HEK293 (cell line): ENCODE measurements at regions not wholly inside any gene's neighbourhood (a gene's known extent, or its start where the extent isn't known, plus 50 kb on each side); places are given as distances from the start of the nearest gene placed in this dataset.

Experiments used
- CTCF ChIA-PET: fragments of 350-600 bp; formaldehyde crosslinking; extraction: SDS; loops from one replicate; lab custom pipeline; 2021; ENCODE audit warnings: antibody characterized with exemption; lab: Yijun Ruan, JAX
- POLR2A ChIA-PET: fragments of 300-600 bp; formaldehyde crosslinking; extraction: SDS; loops from one replicate; lab custom pipeline; 2020; ENCODE audit warnings: antibody characterized with exemption, inconsistent platforms; lab: Yijun Ruan, JAX
- H3K27ac ChIP-seq: fragments of 200-500 bp; sonication (Bioruptor generic); 2 replicates; pipeline ENCODE4 v1.5.1; 2014; ENCODE audit warnings: low read depth, low read length, control low read depth, inconsistent platforms; ENCODE audit errors: extremely low read depth
- H3K36me3 ChIP-seq, 2 experiments: fragments of 200-500 bp in 1 of 2; sonication (Bioruptor generic) in 1 of 2; 1 replicate in 1 of 2; 2 replicates in 1 of 2; pipeline ENCODE4 v1.5.1; 2014 to 2017; ENCODE audit warnings: inconsistent platforms in 2 of 2, low read length in 2 of 2; ENCODE audit not compliant: control insufficient read depth in 2 of 2, insufficient read depth in 1 of 2
- H3K4me1 ChIP-seq: fragments of 200-500 bp; sonication (Bioruptor generic); 2 replicates; pipeline ENCODE4 v1.5.1; 2014; ENCODE audit warnings: mild to moderate bottlenecking, low read length, inconsistent platforms; ENCODE audit not compliant: control insufficient read depth, insufficient read depth
- H3K4me3 ChIP-seq: 2 replicates; pipeline ENCODE4 v1.5.1; 2011; ENCODE audit warnings: low read depth, mild to moderate bottlenecking, control low read depth, low read length, moderate library complexity
- H3K9me3 ChIP-seq: fragments of 200-500 bp; sonication (Bioruptor generic); 2 replicates; pipeline ENCODE4 v1.5.1; 2014; ENCODE audit warnings: low read depth, low read length, inconsistent platforms; ENCODE audit not compliant: control insufficient read depth, insufficient read depth
- BCL11A ChIP-seq: fragments of 450-650 bp; formaldehyde crosslinking; IDR thresholded peaks from 2 replicates; pipeline ENCODE4 v1.5.1; 2016; ENCODE audit warnings: low read depth, missing biosample characterization, missing genetic modification characterization
- KLF10 ChIP-seq: fragments of 450-650 bp; IDR thresholded peaks from 2 replicates; pipeline ENCODE4 v1.5.1; 2018; ENCODE audit warnings: missing biosample characterization, mild to moderate bottlenecking, missing genetic modification characterization
- SP2 ChIP-seq: fragments of 450-650 bp; formaldehyde crosslinking; IDR thresholded peaks from 2 replicates; pipeline ENCODE4 v1.5.1; 2016; ENCODE audit warnings: missing biosample characterization, missing genetic modification characterization
- TRIM28 ChIP-seq: IDR thresholded peaks from 2 replicates; pipeline ENCODE4 v1.6.1; 2011; ENCODE audit warnings: low read length, control low read depth, borderline replicate concordance
- YY2 ChIP-seq: fragments of 450-650 bp; formaldehyde crosslinking; IDR thresholded peaks from 2 replicates; pipeline ENCODE4 v1.5.1; 2016; ENCODE audit warnings: missing biosample characterization, missing genetic modification characterization
- ZFP3 ChIP-seq: fragments of 450-650 bp; formaldehyde crosslinking; IDR thresholded peaks from 2 replicates; pipeline ENCODE4 v1.5.1; 2016; ENCODE audit warnings: low read depth, missing biosample characterization, missing genetic modification characterization
- ZFP69B ChIP-seq: fragments of 450-650 bp; formaldehyde crosslinking; IDR thresholded peaks from 2 replicates; pipeline ENCODE4 v1.5.1; 2016; ENCODE audit warnings: missing biosample characterization, missing genetic modification characterization
- ZNF16 ChIP-seq: fragments of 450-650 bp; formaldehyde crosslinking; IDR thresholded peaks from 2 replicates; pipeline ENCODE4 v1.5.1; 2016; ENCODE audit warnings: low read depth, missing biosample characterization, missing genetic modification characterization
- ZNF169 ChIP-seq: fragments of 450-650 bp; formaldehyde crosslinking; IDR thresholded peaks from 2 replicates; pipeline ENCODE4 v1.5.1; 2016; ENCODE audit warnings: missing biosample characterization, missing genetic modification characterization
- ZNF223 ChIP-seq: fragments of 450-650 bp; formaldehyde crosslinking; IDR thresholded peaks from 2 replicates; pipeline ENCODE4 v1.5.1; 2016; ENCODE audit warnings: missing biosample characterization, missing genetic modification characterization
- ZNF366 ChIP-seq: fragments of 450-650 bp; formaldehyde crosslinking; conservative IDR thresholded peaks from 2 replicates; pipeline ENCODE4 v1.5.1; 2016; ENCODE audit warnings: missing biosample characterization, missing genetic modification characterization
- ZNF394 ChIP-seq: fragments of 450-650 bp; formaldehyde crosslinking; IDR thresholded peaks from 2 replicates; pipeline ENCODE4 v1.5.1; 2016; ENCODE audit warnings: missing biosample characterization, missing genetic modification characterization, mild to moderate bottlenecking, moderate library complexity, borderline replicate concordance
- ZNF510 ChIP-seq: fragments of 450-650 bp; formaldehyde crosslinking; IDR thresholded peaks from 2 replicates; pipeline ENCODE4 v1.5.1; 2018; ENCODE audit warnings: mild to moderate bottlenecking, missing genetic modification characterization, missing biosample characterization; ENCODE audit not compliant: insufficient replicate concordance
- ZNF585B ChIP-seq: fragments of 450-650 bp; formaldehyde crosslinking; IDR thresholded peaks from 2 replicates; pipeline ENCODE4 v1.5.1; 2016; ENCODE audit warnings: missing biosample characterization, missing genetic modification characterization
- ZNF677 ChIP-seq: fragments of 450-650 bp; IDR thresholded peaks from 2 replicates; pipeline ENCODE4 v1.5.0; 2018; ENCODE audit warnings: missing biosample characterization, mild to moderate bottlenecking, missing genetic modification characterization, moderate library complexity
- ZNF747 ChIP-seq: fragments of 450-650 bp; formaldehyde crosslinking; IDR thresholded peaks from 2 replicates; pipeline ENCODE4 v1.5.1; 2016; ENCODE audit warnings: missing biosample characterization, missing genetic modification characterization
- ZNF791 ChIP-seq: fragments of 450-650 bp; formaldehyde crosslinking; IDR thresholded peaks from 2 replicates; pipeline ENCODE4 v1.5.1; 2016; ENCODE audit warnings: missing biosample characterization, missing genetic modification characterization
- ZNF792 ChIP-seq: fragments of 450-650 bp; formaldehyde crosslinking; IDR thresholded peaks from 2 replicates; pipeline ENCODE4 v1.5.1; 2016; ENCODE audit warnings: missing biosample characterization, missing genetic modification characterization
- TF ChIP-seq, protein P1 (sequence below): fragments of 450-650 bp; IDR thresholded peaks from 2 replicates; pipeline ENCODE4 v1.5.1; 2018; ENCODE audit warnings: missing biosample characterization, mild to moderate bottlenecking, missing genetic modification characterization
- TF ChIP-seq, protein P2 (sequence below): fragments of 450-650 bp; formaldehyde crosslinking; IDR thresholded peaks from 2 replicates; pipeline ENCODE4 v1.5.1; 2016; ENCODE audit warnings: missing biosample characterization, missing genetic modification characterization
- TF ChIP-seq, protein P3 (sequence below): fragments of 450-650 bp; formaldehyde crosslinking; IDR thresholded peaks from 2 replicates; pipeline ENCODE4 v1.5.1; 2016; ENCODE audit warnings: missing biosample characterization, missing genetic modification characterization
- TF ChIP-seq, protein P4 (sequence below): fragments of 450-650 bp; formaldehyde crosslinking; IDR thresholded peaks from 2 replicates; pipeline ENCODE4 v1.5.1; 2016; ENCODE audit warnings: missing biosample characterization, missing genetic modification characterization
- TF ChIP-seq, protein P5 (sequence below): fragments of 450-650 bp; formaldehyde crosslinking; IDR thresholded peaks from 2 replicates; pipeline ENCODE4 v1.5.1; 2016; ENCODE audit warnings: missing biosample characterization, missing genetic modification characterization, low read depth
- TF ChIP-seq, protein P6 (sequence below): fragments of 450-650 bp; formaldehyde crosslinking; IDR thresholded peaks from 2 replicates; pipeline ENCODE4 v1.5.1; 2016; ENCODE audit warnings: missing biosample characterization, missing genetic modification characterization, low read depth

DNA sequence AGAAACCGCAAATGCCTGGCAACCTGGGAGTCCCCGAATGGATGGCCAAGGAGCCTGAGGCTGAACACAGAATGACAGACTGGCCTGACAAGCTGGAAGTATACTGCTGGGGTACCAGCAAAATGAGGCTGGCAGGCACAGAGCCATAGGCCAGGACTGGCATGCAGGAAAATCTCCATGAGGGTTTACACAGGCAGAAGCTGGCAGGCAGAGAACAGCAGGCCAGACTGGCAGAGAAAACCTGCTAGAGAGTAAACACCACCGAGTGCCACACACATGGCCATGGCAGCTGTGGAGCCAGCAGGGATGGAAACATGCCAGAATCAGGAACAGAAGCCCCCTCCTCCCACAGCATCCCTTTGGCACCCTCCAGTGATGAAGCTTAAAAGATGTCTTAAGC lies 63.4 kb downstream of the CRPPA start:
- Histone ChIP-seq H3K36me3 (no peaks in the 10 kb centered on the region), H3K4me1 (no peaks in the 10 kb centered on the region), H3K27ac (no peak overlapping the region), H3K9me3 (no peaks in the 10 kb centered on the region), H3K4me3 (no peak overlapping the region)
- CTCF ChIA-PET, result no interaction called here
- no peak for TF ChIP-seq ZNF791 (tag by site-specific recombination)
- TF ChIP-seq YY2, result no peak
- TF ChIP-seq ZFP69B, result no peak
- no peak for TF ChIP-seq ZNF510
- TF ChIP-seq, protein P1, sequence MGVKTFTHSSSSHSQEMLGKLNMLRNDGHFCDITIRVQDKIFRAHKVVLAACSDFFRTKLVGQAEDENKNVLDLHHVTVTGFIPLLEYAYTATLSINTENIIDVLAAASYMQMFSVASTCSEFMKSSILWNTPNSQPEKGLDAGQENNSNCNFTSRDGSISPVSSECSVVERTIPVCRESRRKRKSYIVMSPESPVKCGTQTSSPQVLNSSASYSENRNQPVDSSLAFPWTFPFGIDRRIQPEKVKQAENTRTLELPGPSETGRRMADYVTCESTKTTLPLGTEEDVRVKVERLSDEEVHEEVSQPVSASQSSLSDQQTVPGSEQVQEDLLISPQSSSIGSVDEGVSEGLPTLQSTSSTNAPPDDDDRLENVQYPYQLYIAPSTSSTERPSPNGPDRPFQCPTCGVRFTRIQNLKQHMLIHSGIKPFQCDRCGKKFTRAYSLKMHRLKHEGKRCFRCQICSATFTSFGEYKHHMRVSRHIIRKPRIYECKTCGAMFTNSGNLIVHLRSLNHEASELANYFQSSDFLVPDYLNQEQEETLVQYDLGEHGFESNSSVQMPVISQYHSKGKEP, result no peak
- TF ChIP-seq ZNF223 (tag by site-specific recombination), result no peak
- TF ChIP-seq, protein P2, sequence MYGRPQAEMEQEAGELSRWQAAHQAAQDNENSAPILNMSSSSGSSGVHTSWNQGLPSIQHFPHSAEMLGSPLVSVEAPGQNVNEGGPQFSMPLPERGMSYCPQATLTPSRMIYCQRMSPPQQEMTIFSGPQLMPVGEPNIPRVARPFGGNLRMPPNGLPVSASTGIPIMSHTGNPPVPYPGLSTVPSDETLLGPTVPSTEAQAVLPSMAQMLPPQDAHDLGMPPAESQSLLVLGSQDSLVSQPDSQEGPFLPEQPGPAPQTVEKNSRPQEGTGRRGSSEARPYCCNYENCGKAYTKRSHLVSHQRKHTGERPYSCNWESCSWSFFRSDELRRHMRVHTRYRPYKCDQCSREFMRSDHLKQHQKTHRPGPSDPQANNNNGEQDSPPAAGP (tag by site-specific recombination), result no peak
- no peak for TF ChIP-seq ZNF585B (tag by site-specific recombination)
- POLR2A ChIA-PET, result no interaction called here

DNA sequence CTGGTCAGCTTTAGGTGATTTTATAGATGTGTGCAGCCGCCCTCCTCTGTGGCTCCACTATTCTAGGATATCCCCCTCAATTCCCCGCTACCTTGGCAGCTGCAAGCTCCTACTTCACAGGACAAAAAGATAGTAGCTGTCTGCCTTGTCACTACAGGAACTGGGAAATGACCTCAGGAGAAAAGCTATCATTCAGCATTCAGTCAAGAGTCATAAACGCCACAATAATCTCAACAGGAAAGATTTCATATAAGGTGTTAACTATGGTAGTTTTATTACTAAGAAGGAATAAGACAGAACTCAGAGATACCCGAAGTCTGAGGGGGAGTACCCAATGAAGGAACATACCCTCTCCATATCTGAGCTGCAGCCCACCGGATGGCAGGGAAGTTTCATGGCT lies 63.9 kb downstream of the CRPPA start:
- Histone ChIP-seq H3K36me3 (no peaks in the 10 kb centered on the region), H3K4me3 (no peak overlapping the region), H3K27ac (no peak overlapping the region), H3K9me3 (no peaks in the 10 kb centered on the region), H3K4me1 (no peaks in the 10 kb centered on the region)
- CTCF ChIA-PET, result no interaction called here
- POLR2A ChIA-PET, result no interaction called here
- TF ChIP-seq ZNF16 (tag by site-specific recombination), result no peak
- TF ChIP-seq ZNF394, result no peak
- TF ChIP-seq, protein P3, sequence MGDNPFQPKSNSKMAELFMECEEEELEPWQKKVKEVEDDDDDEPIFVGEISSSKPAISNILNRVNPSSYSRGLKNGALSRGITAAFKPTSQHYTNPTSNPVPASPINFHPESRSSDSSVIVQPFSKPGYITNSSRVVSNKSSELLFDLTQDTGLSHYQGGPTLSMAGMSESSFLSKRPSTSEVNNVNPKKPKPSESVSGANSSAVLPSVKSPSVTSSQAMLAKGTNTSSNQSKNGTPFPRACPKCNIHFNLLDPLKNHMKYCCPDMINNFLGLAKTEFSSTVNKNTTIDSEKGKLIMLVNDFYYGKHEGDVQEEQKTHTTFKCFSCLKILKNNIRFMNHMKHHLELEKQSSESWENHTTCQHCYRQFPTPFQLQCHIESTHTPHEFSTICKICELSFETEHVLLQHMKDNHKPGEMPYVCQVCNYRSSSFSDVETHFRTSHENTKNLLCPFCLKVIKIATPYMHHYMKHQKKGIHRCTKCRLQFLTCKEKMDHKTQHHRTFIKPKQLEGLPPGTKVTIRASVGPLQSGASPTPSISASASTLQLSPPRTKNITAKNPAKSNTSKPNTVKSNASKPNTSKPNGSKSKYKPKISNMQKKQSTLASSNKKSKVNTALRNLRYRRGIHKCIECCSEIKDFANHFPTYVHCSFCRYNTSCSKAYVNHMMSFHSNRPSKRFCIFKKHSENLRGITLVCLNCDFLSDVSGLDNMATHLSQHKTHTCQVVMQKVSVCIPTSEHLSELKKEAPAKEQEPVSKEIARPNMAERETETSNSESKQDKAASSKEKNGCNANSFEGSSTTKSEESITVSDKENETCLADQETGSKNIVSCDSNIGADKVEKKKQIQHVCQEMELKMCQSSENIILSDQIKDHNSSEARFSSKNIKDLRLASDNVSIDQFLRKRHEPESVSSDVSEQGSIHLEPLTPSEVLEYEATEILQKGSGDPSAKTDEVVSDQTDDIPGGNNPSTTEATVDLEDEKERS (tag by site-specific recombination), result no peak
- no peak for TF ChIP-seq BCL11A (tag by site-specific recombination)
- TF ChIP-seq TRIM28, result no peak
- no peak for TF ChIP-seq ZFP3 (tag by site-specific recombination)
- TF ChIP-seq, protein P4, sequence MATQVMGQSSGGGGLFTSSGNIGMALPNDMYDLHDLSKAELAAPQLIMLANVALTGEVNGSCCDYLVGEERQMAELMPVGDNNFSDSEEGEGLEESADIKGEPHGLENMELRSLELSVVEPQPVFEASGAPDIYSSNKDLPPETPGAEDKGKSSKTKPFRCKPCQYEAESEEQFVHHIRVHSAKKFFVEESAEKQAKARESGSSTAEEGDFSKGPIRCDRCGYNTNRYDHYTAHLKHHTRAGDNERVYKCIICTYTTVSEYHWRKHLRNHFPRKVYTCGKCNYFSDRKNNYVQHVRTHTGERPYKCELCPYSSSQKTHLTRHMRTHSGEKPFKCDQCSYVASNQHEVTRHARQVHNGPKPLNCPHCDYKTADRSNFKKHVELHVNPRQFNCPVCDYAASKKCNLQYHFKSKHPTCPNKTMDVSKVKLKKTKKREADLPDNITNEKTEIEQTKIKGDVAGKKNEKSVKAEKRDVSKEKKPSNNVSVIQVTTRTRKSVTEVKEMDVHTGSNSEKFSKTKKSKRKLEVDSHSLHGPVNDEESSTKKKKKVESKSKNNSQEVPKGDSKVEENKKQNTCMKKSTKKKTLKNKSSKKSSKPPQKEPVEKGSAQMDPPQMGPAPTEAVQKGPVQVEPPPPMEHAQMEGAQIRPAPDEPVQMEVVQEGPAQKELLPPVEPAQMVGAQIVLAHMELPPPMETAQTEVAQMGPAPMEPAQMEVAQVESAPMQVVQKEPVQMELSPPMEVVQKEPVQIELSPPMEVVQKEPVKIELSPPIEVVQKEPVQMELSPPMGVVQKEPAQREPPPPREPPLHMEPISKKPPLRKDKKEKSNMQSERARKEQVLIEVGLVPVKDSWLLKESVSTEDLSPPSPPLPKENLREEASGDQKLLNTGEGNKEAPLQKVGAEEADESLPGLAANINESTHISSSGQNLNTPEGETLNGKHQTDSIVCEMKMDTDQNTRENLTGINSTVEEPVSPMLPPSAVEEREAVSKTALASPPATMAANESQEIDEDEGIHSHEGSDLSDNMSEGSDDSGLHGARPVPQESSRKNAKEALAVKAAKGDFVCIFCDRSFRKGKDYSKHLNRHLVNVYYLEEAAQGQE (tag by site-specific recombination), result no peak
- TF ChIP-seq ZNF366 (tag by site-specific recombination), result no peak
- TF ChIP-seq SP2 (tag by site-specific recombination), result no peak
- no peak for TF ChIP-seq ZNF747
- no peak for TF ChIP-seq ZNF677
- TF ChIP-seq, protein P5, sequence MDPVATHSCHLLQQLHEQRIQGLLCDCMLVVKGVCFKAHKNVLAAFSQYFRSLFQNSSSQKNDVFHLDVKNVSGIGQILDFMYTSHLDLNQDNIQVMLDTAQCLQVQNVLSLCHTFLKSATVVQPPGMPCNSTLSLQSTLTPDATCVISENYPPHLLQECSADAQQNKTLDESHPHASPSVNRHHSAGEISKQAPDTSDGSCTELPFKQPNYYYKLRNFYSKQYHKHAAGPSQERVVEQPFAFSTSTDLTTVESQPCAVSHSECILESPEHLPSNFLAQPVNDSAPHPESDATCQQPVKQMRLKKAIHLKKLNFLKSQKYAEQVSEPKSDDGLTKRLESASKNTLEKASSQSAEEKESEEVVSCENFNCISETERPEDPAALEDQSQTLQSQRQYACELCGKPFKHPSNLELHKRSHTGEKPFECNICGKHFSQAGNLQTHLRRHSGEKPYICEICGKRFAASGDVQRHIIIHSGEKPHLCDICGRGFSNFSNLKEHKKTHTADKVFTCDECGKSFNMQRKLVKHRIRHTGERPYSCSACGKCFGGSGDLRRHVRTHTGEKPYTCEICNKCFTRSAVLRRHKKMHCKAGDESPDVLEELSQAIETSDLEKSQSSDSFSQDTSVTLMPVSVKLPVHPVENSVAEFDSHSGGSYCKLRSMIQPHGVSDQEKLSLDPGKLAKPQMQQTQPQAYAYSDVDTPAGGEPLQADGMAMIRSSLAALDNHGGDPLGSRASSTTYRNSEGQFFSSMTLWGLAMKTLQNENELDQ (tag by site-specific recombination), result no peak
- TF ChIP-seq KLF10 (tag by site-specific recombination), result no peak
- no peak for TF ChIP-seq ZNF792
- no peak for TF ChIP-seq ZNF169 (tag by site-specific recombination)
- TF ChIP-seq, protein P6, sequence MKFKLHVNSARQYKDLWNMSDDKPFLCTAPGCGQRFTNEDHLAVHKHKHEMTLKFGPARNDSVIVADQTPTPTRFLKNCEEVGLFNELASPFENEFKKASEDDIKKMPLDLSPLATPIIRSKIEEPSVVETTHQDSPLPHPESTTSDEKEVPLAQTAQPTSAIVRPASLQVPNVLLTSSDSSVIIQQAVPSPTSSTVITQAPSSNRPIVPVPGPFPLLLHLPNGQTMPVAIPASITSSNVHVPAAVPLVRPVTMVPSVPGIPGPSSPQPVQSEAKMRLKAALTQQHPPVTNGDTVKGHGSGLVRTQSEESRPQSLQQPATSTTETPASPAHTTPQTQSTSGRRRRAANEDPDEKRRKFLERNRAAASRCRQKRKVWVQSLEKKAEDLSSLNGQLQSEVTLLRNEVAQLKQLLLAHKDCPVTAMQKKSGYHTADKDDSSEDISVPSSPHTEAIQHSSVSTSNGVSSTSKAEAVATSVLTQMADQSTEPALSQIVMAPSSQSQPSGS (tag by site-specific recombination), result no peak
